BLaER1 (cell line): ENCODE measurements at regions not wholly inside any gene's neighbourhood (a gene's known extent, or its start where the extent isn't known, plus 50 kb on each side); places are given as distances from the start of the nearest gene placed in this dataset.
A peak's percentile ranks its signal among the peaks of the same experiment; 100 is the strongest.

ENCODE experiments used
- H3K27ac ChIP-seq: shearing (Covaris generic); formaldehyde crosslinking; 2 replicates; pipeline ENCODE4 v1.8.1; 2022
- H3K27me3 ChIP-seq: shearing (Covaris generic); formaldehyde crosslinking; 2 replicates; pipeline ENCODE4 v1.8.1; 2022
- H3K36me3 ChIP-seq: shearing (Covaris generic); formaldehyde crosslinking; 2 replicates; pipeline ENCODE4 v1.8.1; 2022
- H3K4me1 ChIP-seq: shearing (Covaris generic); formaldehyde crosslinking; 2 replicates; pipeline ENCODE4 v1.8.1; 2022
- H3K4me2 ChIP-seq: shearing (Covaris generic); formaldehyde crosslinking; 2 replicates; pipeline ENCODE4 v1.8.1; 2022
- H3K4me3 ChIP-seq: shearing (Covaris generic); formaldehyde crosslinking; 2 replicates; pipeline ENCODE4 v1.8.1; 2022
- H3K9ac ChIP-seq: shearing (Covaris generic); formaldehyde crosslinking; 2 replicates; pipeline ENCODE4 v1.8.1; 2022
- H3K9me3 ChIP-seq: shearing (Covaris generic); formaldehyde crosslinking; 2 replicates; pipeline ENCODE4 v1.8.1; 2022
- H4K20me1 ChIP-seq: shearing (Covaris generic); formaldehyde crosslinking; 2 replicates; pipeline ENCODE4 v1.8.1; 2022
- Cebpa-rat ChIP-seq: shearing (Covaris generic); IDR thresholded peaks from 2 replicates; pipeline ENCODE4 v1.8.1; 2022

DNA sequence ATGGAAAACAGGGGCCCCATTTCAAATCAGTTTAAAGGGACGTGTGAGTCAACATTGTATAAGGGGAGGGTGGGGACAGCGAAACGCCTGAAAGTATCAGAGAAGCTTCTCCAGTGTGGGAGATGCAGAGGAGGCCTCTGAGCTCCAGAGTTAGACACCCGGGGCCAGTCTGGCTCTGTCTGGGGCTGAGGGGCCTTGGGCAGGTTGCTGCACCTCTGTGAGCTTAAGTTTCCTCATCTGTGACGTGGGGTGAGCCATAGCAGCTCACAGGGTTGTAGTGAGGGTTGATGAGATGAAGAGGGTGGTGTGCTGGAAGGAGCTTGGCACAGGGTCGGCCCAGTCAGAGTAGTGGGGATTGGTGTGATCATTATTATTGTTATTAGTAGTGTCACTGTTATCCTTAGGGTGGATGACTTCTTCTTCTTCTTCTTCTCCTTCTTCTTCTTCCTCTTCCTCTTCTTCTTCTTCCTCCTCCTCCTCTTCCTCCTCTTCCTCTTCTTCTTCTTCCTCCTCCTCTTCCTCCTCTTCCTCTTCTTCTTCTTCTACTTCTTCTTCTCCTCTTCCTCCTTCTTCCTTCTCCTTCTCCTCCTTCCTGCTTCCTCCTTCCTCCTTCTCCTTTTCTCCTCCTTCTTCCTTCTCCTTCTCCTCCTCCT, 282.0 kb downstream of the PTPRU start:
- Histone ChIP-seq H3K4me3 (no peak overlapping the region), H3K9me3 (no peaks in the 10 kb centered on the region), H4K20me1 (no peaks in the 10 kb centered on the region), H3K27me3 (no peaks in the 10 kb centered on the region), H3K4me2 (no peak overlapping the region), H3K36me3 (no peaks in the 10 kb centered on the region), H3K4me1 (peaks cover 14% of the 10 kb centered on the region; the same call in 1 of the 2 replicates), H3K27ac (no peak overlapping the region), H3K9ac (no peak overlapping the region)
- no peak for TF ChIP-seq Cebpa-rat

GRCh38 chr1:29517251-29518086, 281.1 kb downstream of the PTPRU start:
- H3K36me3 ChIP-seq = no peaks in the 10 kb centered on the region
- H3K4me2 ChIP-seq = peak overlapping the region; percentile 2; the same call in 1 of the 2 replicates
- no peak overlapping the region for H3K4me3 ChIP-seq
- H3K4me1 ChIP-seq = peaks cover 19% of the 10 kb centered on the region; the same call in 1 of the 2 replicates
- H3K27me3 ChIP-seq = no peaks in the 10 kb centered on the region
- no peak for TF ChIP-seq Cebpa-rat
- no peaks in the 10 kb centered on the region for H3K9me3 ChIP-seq
- no peak overlapping the region for H3K27ac ChIP-seq
- no peaks in the 10 kb centered on the region for H4K20me1 ChIP-seq
- no peak overlapping the region for H3K9ac ChIP-seq

- Histone ChIP-seq H3K9ac (no peak overlapping the region), H3K36me3 (no peaks in the 10 kb centered on the region), H3K27me3 (no peaks in the 10 kb centered on the region)
Observed at GRCh38 chr1:29516063-29516820, 279.9 kb downstream of the PTPRU start.

DNA sequence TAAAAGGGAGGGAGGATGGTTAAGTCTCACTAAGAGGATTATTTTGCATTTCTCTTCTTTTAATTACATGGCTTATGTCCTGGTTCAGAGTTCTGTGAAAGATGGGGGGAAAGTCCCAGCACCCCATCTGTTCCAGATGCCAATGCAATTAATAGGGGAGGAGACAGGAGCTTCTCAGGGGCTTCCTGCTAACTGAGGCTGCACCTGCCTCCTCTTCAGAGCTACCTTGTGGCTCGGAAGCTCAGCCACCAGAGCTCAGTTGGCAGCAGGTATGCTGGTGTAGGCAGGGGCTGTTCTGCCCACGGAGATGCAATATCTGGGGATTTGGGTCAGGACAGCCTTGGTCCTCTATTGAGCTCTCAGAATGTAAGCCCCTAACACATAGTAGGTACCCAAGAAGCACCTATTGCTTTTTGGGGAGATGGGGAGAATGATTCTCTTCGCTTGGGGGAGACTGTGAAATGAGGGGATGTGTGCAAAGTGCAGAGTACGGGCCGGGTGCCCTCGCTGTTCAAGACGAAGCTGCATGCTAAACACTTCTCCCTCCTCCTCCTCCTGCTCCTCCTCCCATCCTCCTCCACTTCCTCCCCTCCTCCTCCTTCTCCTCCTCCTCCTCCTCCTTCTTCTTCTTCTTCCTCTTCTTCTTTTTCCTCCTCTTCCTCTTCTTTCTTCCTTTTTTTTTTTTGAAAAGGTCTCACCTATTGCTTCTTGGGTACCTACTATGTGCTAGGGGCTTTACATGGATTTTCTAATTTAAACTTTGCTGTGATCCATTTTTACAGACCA, 279.0 kb downstream of the PTPRU start:
- peaks cover 19% of the 10 kb centered on the region; the same call in 1 of the 2 replicates for H3K4me1 ChIP-seq
- no peaks in the 10 kb centered on the region for H3K9me3 ChIP-seq
- no peak overlapping the region for H3K9ac ChIP-seq
- peak overlapping the region; percentile 20 for H3K4me2 ChIP-seq
- H3K36me3 ChIP-seq = no peaks in the 10 kb centered on the region
- no peak for TF ChIP-seq Cebpa-rat
- H3K27me3 ChIP-seq = no peaks in the 10 kb centered on the region
- H3K4me3 ChIP-seq = no peak overlapping the region
- H4K20me1 ChIP-seq = no peaks in the 10 kb centered on the region
- H3K27ac ChIP-seq = no peak overlapping the region

More at GRCh38 chr1:29516063-29516820, 279.9 kb downstream of the PTPRU start:
- Histone ChIP-seq H3K4me1 (peaks cover 19% of the 10 kb centered on the region; the same call in 1 of the 2 replicates), H3K4me2 (peak overlapping the region; percentile 2; the same call in 1 of the 2 replicates), H3K4me3 (no peak overlapping the region), H4K20me1 (no peaks in the 10 kb centered on the region), H3K27ac (no peak overlapping the region), H3K9me3 (no peaks in the 10 kb centered on the region)
- no peak for TF ChIP-seq Cebpa-rat

GRCh38 chr1:29514361-29515169, 278.2 kb downstream of the PTPRU start:
- TF ChIP-seq Cebpa-rat = no peak
- Histone ChIP-seq H3K4me3 (no peak overlapping the region), H4K20me1 (no peaks in the 10 kb centered on the region), H3K9me3 (no peaks in the 10 kb centered on the region), H3K9ac (no peak overlapping the region), H3K4me1 (peaks cover 19% of the 10 kb centered on the region; the same call in 1 of the 2 replicates), H3K27ac (no peak overlapping the region), H3K4me2 (peak overlapping the region; percentile 20), H3K27me3 (no peaks in the 10 kb centered on the region), H3K36me3 (no peaks in the 10 kb centered on the region)

DNA sequence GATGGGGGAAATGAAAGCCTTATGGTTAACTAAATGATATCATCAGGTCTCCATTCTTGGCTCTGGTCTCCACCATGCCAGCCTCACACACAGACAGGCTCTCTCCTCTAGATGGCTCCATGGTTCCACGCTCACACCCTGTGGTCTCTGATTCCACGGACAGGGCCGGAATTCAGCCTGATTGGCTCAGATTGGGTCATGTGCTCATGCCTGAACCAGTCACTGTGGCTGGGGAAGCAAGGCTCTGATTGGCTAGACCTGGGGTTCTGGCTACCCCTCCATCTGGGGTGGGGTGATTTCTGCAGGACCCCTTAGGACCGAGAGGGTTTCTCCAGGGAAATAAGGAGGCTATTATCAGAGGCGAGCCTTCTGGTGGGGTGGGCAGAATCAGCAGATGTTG, 277.0 kb downstream of the PTPRU start:
- H3K4me2 ChIP-seq = no peak overlapping the region
- peaks cover 19% of the 10 kb centered on the region; the same call in 1 of the 2 replicates for H3K4me1 ChIP-seq
- H3K27ac ChIP-seq = no peak overlapping the region
- TF ChIP-seq Cebpa-rat = no peak
- no peak overlapping the region for H3K9ac ChIP-seq
- H3K9me3 ChIP-seq = no peaks in the 10 kb centered on the region
- H3K4me3 ChIP-seq = no peak overlapping the region
- no peaks in the 10 kb centered on the region for H4K20me1 ChIP-seq
- no peaks in the 10 kb centered on the region for H3K36me3 ChIP-seq
- H3K27me3 ChIP-seq = no peaks in the 10 kb centered on the region

DNA sequence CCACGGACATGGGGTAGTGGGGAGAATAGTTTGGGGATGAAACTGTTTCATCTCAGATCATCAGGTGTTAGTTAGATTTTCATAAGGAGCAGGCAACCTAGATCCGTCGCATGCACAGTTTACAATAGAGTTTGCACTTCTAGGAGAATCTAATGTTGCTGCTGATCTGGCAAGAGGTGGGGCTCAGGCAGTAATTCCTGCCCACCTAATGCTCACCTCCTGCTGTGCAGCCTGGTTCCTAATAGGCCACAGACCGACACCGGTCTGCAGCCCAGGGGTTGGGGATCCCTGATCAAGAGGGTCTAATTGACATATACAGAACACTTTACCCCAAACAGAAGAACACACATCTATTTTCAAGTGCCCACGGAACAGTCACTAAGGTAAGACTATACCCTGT, 275.1 kb downstream of the PTPRU start:
- no peak overlapping the region for H3K4me2 ChIP-seq
- no peaks in the 10 kb centered on the region for H3K27me3 ChIP-seq
- H3K27ac ChIP-seq = no peak overlapping the region
- no peaks in the 10 kb centered on the region for H4K20me1 ChIP-seq
- H3K4me1 ChIP-seq = peaks cover 30% of the 10 kb centered on the region; the same call in 1 of the 2 replicates
- no peaks in the 10 kb centered on the region for H3K36me3 ChIP-seq
- no peak overlapping the region for H3K9ac ChIP-seq
- no peak for TF ChIP-seq Cebpa-rat
- H3K9me3 ChIP-seq = no peaks in the 10 kb centered on the region
- no peak overlapping the region for H3K4me3 ChIP-seq

DNA sequence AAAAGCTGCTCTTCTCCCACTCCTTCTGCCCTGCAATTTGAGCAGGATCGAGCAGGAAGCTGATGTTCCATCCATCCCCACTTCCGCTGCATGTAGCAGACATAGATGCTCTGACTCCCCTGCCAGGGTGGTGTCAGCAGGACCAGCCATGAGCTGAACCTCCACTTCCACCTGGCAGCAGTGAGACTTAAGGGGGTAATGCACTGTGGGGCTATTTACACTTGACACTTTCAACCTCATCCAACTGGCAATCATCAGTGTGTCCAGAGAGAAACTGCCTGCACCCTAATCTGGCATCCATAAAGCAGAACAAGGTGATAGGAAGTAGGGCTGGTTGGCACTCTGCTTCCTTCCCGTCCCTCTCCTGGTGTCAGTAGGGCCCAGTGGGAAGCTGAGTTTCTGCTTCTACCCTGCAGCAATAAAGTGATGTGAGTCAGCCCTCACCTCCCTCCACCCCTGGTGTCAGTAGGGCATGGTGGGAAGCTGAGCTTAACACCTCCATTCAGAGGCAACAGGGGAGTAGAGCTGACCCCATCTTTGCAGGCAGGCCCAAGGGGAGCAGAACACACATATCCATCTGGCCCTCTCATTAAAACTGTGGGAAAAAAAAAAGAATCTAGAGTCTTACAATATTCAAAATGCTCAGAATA, 272.3 kb downstream of the PTPRU start:
- H3K4me1 ChIP-seq = peaks cover 16% of the 10 kb centered on the region; the same call in 1 of the 2 replicates
- H3K36me3 ChIP-seq = no peaks in the 10 kb centered on the region
- no peak overlapping the region for H3K4me2 ChIP-seq
- no peak overlapping the region for H3K4me3 ChIP-seq
- no peaks in the 10 kb centered on the region for H4K20me1 ChIP-seq
- TF ChIP-seq Cebpa-rat = no peak
- H3K9me3 ChIP-seq = no peaks in the 10 kb centered on the region
- no peak overlapping the region for H3K27ac ChIP-seq
- H3K9ac ChIP-seq = no peak overlapping the region
- H3K27me3 ChIP-seq = no peaks in the 10 kb centered on the region
